Lower leg skin (tissue), 3 donors: ENCODE measurements at regions not wholly inside any gene's neighbourhood (a gene's known extent, or its start where the extent isn't known, plus 50 kb on each side); places are given as distances from the start of the nearest gene placed in this dataset.

Experiments used
- CTCF ChIP-seq, 3 donors: fragments of 450-650 bp; IDR thresholded peaks; one replicate each; pipeline ENCODE4 v1.5.1; 2016; ENCODE audit warnings: antibody characterized with exemption in 3 of 3, mild to moderate bottlenecking in 3 of 3, moderate library complexity in 2 of 3
- POLR2A ChIP-seq, 2 donors: fragments of 450-650 bp; IDR thresholded peaks; one replicate each; pipeline ENCODE4 v1.6.1; 2016 to 2017; ENCODE audit warnings: antibody characterized with exemption in 2 of 2, mild to moderate bottlenecking in 1 of 2, moderate library complexity in 1 of 2

GRCh38 chr15:98518823-98519561 is 129.3 kb upstream of the IGF1R start:
- TF ChIP-seq CTCF (IDR thresholded peaks at IDR 0.05) = peak in 1 of 3 donors; percentile 77
- no peak for TF ChIP-seq POLR2A (IDR thresholded peaks at IDR 0.05)
